ENCODE measurements at regions not wholly inside any gene's neighbourhood (a gene's known extent, or its start where the extent isn't known, plus 50 kb on each side); places are given as distances from the start of the nearest gene placed in this dataset.

- ChIA-PET CTCF (no interaction called here), SMC1A (ENCODE audit: uncharacterized antibody, unreplicated experiment) (no interaction called here), POLR2A (no interaction called here), RAD21 (ENCODE audit: unreplicated experiment) (no interaction called here)
- intact Hi-C loops (cut with micrococcal nuclease; ENCODE audit: unreplicated experiment) = no loop called here
- Histone ChIP-seq H3K4me3 (no peak overlapping the region), H3K36me3 (ENCODE audit: control insufficient read depth in 2 of 2, insufficient read depth in 2 of 2, low read length in 1 of 2) (no peaks in the 10 kb centered on the region), H3K4me1 (ENCODE audit: control insufficient read depth, insufficient read depth, low read length) (no peaks in the 10 kb centered on the region), H3K27ac (ENCODE audit: control insufficient read depth, insufficient read depth) (no peak overlapping the region), H3K79me2 (ENCODE audit: control insufficient read depth, insufficient read depth, low read length) (no peaks in the 10 kb centered on the region), H3K4me2 (ENCODE audit: control insufficient read depth, insufficient read depth) (no peak overlapping the region), H3K9me3 (replicated peaks; ENCODE audit: control insufficient read depth, insufficient read depth, low read length) (no peaks in the 10 kb centered on the region), H3K9ac (ENCODE audit: control insufficient read depth, insufficient read depth, low read length) (no peak overlapping the region), H3K27me3 (replicated peaks in 1 of 2; ENCODE audit: control insufficient read depth in 2 of 2, insufficient read depth in 2 of 2, low read length in 1 of 2) (no peaks in the 10 kb centered on the region), H4K20me1 (ENCODE audit: control insufficient read depth, insufficient read depth) (no peaks in the 10 kb centered on the region), H2AFZ (ENCODE audit: control insufficient read depth, low read depth, low read length) (no peak overlapping the region)
- TF ChIP-seq RBBP5 (conservative IDR thresholded peaks at IDR 0.05) (no peak), MTA2 (IDR thresholded peaks at IDR 0.05; ENCODE audit: low read depth) (no peak), USF1 (IDR thresholded peaks at IDR 0.05; ENCODE audit: borderline replicate concordance, extremely low read length, insufficient read depth, low read depth, low read length) (no peak), IRF4 (IDR thresholded peaks at IDR 0.05; ENCODE audit: low read depth, low read length) (no peak), BMI1 (IDR thresholded peaks at IDR 0.05; ENCODE audit: borderline replicate concordance) (no peak), IKZF1 (conservative IDR thresholded peaks at IDR 0.05) (no peak), ZNF217 (IDR thresholded peaks at IDR 0.05) (no peak), ATF7 (IDR thresholded peaks at IDR 0.05; ENCODE audit: low read depth) (no peak), SMARCA5 (IDR thresholded peaks at IDR 0.05) (no peak), ZZZ3 (IDR thresholded peaks at IDR 0.05; ENCODE audit: control insufficient read depth, insufficient read length, low read depth) (no peak), SP1 (IDR thresholded peaks at IDR 0.05; ENCODE audit: low read depth, low read length) (no peak), MEF2A (IDR thresholded peaks at IDR 0.05; ENCODE audit: insufficient read depth, low read depth, low read length) (no peak), WRNIP1 (IDR thresholded peaks at IDR 0.05; ENCODE audit: borderline replicate concordance, low read depth, low read length) (no peak), NFYB (IDR thresholded peaks at IDR 0.05; ENCODE audit: insufficient read depth, low read depth, low read length) (no peak)
- TF ChIP-seq, protein P1, sequence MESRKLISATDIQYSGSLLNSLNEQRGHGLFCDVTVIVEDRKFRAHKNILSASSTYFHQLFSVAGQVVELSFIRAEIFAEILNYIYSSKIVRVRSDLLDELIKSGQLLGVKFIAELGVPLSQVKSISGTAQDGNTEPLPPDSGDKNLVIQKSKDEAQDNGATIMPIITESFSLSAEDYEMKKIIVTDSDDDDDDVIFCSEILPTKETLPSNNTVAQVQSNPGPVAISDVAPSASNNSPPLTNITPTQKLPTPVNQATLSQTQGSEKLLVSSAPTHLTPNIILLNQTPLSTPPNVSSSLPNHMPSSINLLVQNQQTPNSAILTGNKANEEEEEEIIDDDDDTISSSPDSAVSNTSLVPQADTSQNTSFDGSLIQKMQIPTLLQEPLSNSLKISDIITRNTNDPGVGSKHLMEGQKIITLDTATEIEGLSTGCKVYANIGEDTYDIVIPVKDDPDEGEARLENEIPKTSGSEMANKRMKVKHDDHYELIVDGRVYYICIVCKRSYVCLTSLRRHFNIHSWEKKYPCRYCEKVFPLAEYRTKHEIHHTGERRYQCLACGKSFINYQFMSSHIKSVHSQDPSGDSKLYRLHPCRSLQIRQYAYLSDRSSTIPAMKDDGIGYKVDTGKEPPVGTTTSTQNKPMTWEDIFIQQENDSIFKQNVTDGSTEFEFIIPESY (IDR thresholded peaks at IDR 0.05) = no peak
- TF ChIP-seq, protein P2, sequence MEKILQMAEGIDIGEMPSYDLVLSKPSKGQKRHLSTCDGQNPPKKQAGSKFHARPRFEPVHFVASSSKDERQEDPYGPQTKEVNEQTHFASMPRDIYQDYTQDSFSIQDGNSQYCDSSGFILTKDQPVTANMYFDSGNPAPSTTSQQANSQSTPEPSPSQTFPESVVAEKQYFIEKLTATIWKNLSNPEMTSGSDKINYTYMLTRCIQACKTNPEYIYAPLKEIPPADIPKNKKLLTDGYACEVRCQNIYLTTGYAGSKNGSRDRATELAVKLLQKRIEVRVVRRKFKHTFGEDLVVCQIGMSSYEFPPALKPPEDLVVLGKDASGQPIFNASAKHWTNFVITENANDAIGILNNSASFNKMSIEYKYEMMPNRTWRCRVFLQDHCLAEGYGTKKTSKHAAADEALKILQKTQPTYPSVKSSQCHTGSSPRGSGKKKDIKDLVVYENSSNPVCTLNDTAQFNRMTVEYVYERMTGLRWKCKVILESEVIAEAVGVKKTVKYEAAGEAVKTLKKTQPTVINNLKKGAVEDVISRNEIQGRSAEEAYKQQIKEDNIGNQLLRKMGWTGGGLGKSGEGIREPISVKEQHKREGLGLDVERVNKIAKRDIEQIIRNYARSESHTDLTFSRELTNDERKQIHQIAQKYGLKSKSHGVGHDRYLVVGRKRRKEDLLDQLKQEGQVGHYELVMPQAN (conservative IDR thresholded peaks at IDR 0.05) = no peak
- FAIRE-seq = no peak
- BruUV-seq (replicated peaks) = no TSS peak
- in situ Hi-C loops (cut with MboI) = no loop called here
- DNase-seq (ENCODE audit: low read depth, low spot score) = no peak
- ATAC-seq = no peak
- 5% methylated on average over 5 of the region's 5 CpGs for WGBS (ENCODE audit: insufficient coverage, insufficient replicate concordance, low lambda C conversion rate, missing lambda C conversion rate)
Measured at GRCh38 chr13:63873936-63874335, 2458.3 kb upstream of the PCDH20 start.
